GM23338 (cell line): ENCODE measurements at regions not wholly inside any gene's neighbourhood (a gene's known extent, or its start where the extent isn't known, plus 50 kb on each side); places are given as distances from the start of the nearest gene placed in this dataset.
A peak's percentile ranks its signal among the peaks of the same experiment; 100 is the strongest.

Experiments
- CTCF ChIP-seq, 2 experiments: fragments of 200-600 bp in 1 of 2; sonication (generic) in 1 of 2; conservative IDR thresholded peaks; 2 replicates each; pipeline versions ENCODE4 v1.5.1 to v1.6.1; 2016 to 2017; ENCODE audit warnings: antibody characterized with exemption in 2 of 2, low read depth in 2 of 2, mild to moderate bottlenecking in 2 of 2, moderate library complexity in 1 of 2
- EZH2 ChIP-seq: fragments of 200-600 bp; sonication (generic); IDR thresholded peaks from one replicate; pipeline ENCODE4 v1.8.0; 2017; ENCODE audit warnings: antibody characterized with exemption, mild to moderate bottlenecking, low read depth; ENCODE audit not compliant: unreplicated experiment
- POLR2AphosphoS5 ChIP-seq: IDR thresholded peaks from 2 replicates; pipeline ENCODE4 v1.6.1; 2016; ENCODE audit warnings: antibody characterized with exemption, low read depth

GRCh38 chr13:50376895-50377575 lies 361.8 kb downstream of the KCNRG start:
- TF ChIP-seq POLR2AphosphoS5 (no peak), CTCF (conservative IDR thresholded peaks at IDR 0.05; ENCODE audit: low read depth in 2 of 2) (peak; percentile 53 to 79), EZH2 (no peak)
